SKM-1 (cell line): ENCODE measurements at regions not wholly inside any gene's neighbourhood (a gene's known extent, or its start where the extent isn't known, plus 50 kb on each side); places are given as distances from the start of the nearest gene placed in this dataset.
A peak's percentile ranks its signal among the peaks of the same experiment; 100 is the strongest.

ENCODE experiments used
- DNase-seq: peaks from one replicate; lab custom pipeline; 2025; ENCODE audit not compliant: unreplicated experiment; lab: John Stamatoyannopoulos, UW

DNA sequence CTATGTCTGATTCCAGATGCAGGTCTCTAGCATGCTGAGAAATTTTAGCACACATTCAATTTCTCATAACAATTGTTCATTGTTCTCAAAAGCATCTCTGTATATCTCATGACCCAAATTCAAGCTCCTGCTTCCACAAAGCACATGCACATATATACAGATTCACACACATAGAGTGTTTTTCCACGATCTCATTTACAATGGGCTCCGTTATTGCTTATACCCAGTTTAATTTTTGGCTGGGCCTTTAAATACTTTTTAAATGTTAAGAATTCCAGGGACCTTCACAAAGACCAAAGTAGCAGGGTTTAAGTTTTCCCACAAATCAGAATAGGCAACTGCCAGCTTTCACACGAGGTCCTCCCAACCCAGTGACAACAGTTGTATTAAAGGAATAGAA, 333.5 kb upstream of the SEMA6D start:
- no peak for DNase-seq

DNA sequence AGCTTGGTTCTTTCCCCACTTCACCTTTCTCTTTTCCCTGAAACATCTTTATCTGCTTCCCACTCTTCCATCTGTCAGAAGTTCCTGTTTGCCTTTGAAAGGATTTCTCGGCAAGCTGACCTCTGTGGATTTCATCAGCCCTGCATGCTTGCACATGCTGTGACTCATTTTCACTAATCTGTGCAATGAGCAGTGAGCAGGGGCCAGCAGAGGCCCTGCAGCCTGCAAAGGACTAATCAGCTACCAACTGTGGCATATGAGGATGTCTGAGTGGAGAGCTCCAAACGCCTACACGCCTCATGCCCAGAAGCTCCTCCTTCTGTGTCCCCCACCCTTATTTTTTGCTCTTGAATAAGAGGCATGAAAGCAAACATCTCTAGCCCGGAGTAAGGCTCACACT, 333.0 kb upstream of the SEMA6D start:
- DNase-seq: peak; percentile 58

DNA sequence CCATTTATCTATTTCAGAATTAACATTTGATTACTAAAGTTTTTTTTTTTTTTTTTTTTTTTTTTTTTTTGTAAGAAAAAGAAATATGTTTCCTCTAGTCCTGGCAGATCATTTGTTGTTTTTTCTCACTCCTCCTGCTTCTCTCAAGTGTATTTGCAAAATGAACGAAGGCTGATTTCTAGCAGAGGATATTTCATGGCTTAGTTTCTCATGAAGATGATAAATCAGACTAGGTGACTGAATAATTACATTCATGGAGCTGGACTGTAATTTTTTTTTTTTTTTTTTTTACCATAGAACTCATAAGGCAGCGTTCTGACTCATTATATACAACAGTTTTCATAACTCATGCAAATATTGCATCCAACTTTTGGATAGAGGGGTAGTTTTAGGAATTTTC, 332.5 kb upstream of the SEMA6D start:
- DNase-seq: no peak

DNA sequence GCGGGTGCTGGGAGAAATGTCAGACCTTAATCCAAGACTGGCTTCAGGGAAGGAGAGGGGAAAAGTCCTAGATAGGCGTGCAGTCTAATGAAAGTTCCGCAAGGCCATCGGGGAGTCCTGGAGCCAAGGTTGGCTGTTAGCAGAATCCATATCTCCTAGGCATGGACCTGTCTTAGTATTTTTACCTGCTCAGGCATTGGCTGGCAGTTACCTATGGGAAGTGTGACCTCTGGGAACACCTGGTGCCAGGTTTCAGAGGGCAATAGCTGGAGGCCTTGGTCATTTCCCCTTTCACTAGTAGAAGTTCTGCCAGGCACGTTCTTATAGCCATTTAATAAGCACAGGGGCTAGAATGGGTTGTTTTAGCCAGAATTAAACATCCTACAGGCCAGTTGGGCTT, 330.8 kb upstream of the SEMA6D start:
- no peak for DNase-seq

DNA sequence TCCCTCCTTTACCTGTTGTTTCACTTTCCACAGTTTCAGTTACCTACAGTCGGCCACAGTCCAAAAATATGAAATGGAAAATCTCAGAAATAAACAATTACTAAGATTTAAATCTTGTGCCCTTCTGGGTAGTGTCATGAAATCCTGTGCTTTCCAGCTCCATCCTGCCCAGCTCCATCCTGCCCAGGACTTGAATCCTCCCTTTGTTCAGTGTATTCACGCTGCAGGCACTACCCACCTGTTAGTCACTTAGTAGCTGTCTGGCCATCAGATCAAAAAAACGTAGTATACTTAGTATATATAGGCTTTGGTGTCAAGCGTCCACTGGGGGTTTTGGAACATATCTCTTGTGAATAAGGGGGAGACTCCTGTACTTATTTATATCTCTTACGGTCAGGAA, 329.0 kb upstream of the SEMA6D start:
- DNase-seq: no peak

DNA sequence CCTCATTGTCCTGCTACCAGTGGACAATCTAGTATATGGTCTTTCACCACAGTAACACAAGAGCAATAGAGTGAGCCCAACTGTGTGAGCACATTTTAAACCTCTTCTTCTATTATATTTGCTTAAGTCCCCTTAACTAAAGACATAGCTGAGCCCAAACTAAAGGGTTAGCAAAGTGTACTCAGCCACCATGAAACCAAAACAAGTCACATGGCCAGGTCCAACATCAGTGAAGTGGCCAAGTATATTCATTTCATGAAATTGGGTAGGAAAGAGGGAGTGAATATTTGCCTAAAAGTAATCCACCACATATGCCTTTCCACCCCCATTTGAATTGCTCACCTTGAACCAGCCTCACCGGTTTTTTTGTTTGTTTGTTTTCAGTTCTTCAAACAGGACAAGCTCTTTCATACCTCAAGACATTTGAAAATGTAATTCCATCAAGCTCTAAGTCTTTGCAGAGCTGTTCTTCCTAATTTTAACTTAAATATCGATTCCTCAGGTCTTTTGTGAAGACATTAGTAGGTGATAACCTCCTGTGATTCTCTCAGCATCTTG, 327.0 kb upstream of the SEMA6D start:
- no peak for DNase-seq

DNA sequence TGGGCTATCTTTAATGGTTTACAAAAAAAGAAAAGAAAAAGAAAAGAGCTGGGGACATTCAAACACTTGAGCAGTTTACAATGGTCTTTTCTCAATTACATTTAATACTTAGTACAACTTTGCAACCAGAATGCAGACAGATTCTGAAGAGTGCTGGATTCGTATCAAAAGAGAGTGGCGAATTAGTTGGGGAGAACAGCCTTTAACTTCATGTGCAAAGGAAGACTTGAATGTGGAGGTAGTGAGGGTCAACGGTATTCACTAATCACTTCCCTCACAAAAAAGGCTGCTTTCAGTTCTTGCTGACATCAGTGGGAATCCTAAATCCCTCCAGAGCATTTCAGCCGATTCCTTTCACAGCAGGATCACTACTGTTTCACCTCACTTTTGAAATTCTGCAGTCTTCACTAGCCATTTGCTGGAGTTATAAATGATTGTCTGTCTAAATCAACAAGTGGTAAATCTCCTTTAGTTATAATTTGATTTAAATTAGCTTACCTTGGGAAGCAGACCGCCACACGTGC, 323.0 kb upstream of the SEMA6D start:
- no peak for DNase-seq

DNA sequence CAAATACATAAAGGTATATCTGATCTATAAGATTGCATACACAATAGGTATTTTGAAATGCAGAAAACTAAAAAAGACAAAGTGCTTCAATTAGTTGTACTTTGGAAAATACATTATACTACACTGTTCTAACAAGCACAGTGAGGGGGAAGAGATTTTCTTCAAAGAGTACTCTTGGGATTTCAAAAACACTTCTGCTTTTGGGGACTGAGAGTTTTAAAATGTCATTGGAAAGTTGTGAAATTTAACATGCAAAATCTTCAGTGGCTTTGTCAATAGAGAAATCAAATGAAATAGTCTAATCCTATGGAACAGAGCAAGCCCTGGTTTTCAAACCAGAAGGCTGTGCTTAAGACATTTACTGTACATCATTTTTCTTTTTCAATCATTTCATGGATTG, 322.2 kb upstream of the SEMA6D start:
- peak; percentile 49 for DNase-seq

DNA sequence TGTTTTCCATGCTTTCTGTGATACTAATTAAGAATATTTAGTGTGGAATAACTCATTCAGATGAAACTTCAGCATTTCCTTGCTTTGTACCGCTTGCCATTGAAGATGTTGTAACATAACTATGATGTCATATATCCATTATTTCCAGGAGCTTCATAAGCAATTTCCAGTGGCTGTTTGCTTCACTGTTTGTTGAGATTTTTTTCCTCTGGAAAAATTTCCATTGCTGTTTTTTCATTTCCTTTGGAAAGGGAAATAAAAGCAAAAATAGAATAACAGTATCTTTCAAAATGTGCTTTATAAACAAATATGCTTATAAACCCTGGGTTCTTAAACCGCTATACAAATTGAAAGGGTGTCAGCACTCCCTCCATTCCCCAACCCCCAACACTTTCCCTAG, 319.6 kb upstream of the SEMA6D start:
- DNase-seq: no peak

DNA sequence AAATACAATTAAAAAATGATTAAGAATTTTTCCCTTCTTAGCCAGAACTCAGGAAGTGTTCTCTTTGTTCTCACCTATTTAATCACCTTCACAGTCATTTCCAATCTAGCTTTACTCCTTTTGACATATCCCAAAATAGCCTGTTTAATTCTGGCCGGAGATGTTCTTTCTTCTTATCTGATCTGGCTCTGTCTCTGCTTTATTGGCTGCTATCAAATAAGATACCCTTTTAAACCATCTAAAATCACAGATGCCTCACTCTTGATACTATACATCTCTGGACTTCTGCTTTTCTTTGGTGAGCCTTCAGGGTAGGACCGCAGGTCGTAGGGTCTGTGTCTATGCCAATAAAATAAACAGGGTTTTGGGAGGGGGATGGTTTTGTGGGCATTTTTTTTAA, 319.2 kb upstream of the SEMA6D start:
- no peak for DNase-seq

DNA sequence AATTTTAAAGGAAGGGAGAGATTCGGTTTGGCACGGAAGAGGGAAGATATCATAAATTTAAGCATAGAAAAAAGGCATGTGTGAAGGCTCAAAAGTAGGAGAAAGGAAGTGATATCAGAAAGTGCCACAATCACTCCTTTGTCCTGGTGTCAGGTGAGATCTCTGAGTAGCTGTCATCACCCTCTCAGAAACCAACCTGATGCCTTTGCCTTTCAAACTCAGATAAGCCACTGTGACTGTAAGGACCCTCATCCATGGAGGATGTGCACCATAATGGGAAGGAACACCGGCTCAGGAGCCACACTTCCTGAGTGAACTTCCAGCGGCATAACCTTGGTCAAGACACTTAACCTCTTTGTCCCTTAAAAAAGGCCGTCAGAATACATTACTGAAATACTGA, 318.7 kb upstream of the SEMA6D start:
- no peak for DNase-seq

DNA sequence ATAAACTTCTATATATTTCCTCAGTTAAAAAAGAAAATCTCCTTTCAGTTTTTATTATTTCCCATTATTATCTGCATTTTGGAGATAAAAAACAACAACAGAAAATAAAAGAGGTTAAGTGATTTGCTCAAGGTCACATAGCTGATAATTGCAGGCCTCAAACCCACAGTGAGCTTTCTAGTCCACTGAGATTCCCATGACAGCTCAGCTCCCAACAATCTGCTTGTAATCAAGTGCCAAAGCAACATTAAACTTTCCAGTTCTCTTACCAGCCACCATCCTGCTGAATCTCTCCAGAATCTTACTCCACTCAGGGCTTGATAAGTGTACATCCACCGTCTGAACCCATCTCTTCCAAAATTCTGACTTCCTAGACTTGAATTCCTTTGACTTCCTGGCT, 318.2 kb upstream of the SEMA6D start:
- no peak for DNase-seq

DNA sequence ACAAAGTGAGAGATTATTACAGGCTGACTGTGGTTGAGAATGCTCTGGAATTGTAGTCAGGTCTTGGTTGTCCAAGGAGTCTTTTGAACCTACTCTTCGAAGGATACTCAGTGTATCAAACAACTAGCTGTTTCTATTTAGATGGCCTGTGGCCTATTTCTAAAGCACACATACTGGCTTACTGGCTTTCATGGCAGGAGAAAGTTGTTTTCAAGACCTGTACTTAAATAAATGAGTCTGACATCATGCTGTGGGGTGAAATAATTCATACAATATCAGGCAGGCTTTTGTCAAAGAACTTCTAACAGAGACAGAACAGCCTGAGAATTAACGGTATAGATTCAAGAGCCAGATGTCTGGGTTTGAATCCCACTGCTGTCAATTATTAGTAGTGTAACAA, 316.7 kb upstream of the SEMA6D start:
- no peak for DNase-seq

DNA sequence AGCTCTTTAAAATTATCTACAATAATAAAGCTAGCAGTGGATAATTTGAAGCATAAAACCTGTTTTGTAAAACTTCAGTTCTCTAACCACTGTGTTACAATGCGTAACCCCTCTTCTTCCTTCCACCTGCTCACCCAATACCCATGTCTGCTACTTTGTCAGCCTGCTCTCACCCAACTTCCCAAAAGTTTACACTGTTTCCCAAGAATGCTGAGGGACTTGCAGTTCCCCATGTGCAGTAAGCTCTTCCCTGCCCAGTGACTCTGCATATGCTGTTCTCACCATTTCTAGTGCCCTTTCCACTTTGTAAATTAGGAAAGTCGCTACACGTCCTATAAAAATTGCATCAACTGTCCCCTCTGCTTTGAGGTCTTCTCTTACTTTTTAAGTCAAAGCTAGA, 315.9 kb upstream of the SEMA6D start:
- no peak for DNase-seq

DNA sequence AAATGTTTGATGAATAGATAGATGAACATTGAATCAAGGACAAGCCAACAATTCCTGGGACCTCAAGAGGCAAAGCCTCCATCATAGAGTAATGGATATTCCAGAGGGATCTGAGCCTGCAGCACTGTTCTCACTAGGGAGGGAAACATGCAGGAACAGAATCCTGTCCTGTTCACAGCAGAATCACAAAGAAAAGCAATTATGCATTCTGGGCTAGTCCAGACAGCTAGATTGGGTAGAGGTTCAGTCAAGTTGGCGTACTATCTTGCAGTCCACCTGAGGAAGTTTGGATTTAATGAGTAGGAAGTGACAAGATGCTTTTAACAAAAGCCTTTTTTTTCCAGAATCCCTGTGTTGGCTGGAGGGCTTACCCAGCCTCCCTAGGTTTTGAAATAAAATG, 314.5 kb upstream of the SEMA6D start:
- DNase-seq: no peak

DNA sequence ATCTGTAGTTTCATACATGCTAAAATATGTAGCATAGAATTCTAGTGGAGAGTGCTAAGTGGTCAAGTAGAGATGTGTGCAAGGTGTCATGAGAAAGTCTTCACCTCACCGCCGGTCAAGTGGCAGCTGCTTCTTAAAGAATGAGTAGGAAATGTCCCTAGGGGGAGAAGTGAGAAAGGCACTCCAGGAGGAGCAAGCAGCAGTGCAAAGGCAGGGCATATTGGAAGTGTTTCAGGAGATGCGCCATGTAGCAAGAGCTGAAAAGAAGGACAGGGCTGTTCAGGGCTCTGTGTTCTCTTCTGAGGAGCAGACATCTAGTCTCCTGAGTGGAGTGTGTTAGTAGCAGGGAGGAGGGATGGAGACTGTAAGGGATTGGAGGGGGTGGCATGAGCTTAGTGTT, 312.4 kb upstream of the SEMA6D start:
- DNase-seq: no peak

DNA sequence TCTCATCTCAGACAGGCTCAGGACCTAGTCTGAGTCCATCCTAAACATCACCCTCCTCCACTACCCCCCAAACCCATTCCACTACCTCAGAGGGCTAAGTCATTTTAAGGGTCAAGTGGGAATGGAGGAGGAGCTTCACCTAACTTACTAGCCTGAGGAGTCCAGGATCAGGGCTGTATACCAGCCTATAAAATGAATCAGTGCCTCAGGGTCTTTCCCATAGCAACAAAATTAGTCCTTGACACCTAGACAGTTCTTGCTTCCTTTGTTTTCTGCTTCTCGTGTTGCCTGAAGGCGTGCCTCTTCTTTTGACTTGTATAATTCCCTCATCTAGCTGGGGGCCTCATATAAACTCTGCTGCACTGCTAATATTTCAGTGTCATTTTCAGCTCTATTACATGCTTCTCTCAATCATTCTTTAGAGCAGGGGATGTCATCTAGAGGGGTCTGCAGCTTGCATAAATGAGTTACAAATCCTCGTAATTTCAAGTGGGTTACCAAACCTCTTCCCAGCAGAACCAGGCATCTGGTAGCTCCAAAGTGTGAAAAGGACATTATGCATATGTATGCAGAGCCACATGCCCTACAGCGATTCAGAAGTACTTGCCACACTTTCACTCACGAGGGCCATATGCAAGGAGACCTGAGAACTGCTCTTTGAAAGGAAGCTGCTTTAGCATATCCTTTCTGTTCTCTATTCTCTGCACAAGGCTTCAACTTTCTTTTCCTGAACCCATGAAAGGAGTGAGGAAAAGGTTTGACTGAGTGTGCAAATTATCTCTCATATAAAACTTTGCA, 311.7 kb upstream of the SEMA6D start:
- no peak for DNase-seq

DNA sequence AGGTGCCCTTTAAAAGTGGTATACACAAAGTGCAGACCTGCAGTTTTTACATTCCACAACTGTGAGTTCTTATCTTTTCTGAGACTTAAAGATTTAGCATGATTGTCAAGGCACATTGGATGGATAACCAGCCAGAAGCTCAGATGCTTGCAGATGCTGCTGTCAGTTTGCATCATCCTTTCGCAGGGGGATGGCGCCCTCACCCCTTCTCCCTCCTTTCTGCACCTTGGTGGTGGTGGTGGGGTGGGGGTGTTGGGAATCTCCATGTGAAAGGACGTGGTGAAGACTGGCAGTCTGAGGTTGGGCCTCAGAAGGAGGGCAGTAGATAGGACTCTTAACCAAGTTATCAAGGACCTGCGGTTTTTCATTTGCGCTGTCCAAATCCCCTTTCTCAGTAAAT, 309.6 kb upstream of the SEMA6D start:
- DNase-seq: no peak

DNA sequence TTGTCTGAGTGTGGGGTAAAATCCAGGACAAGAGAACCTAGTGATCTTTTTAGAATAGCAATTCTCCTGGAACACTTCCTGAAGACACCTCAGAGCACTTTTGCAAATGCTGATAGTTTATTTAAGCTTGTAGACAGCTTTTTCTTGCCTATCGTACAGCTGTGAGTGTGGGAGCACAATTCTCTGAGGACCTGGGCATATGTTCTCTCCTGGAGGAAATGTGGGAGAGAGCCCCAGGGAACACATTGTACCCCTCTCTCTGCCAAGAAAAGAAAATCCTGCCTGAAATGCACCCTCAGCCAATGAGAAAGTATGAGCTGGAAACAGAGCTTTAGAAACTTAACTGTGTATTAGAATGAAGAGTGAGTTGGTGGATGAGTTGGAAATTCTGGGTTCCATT, 308.3 kb upstream of the SEMA6D start:
- DNase-seq: no peak

DNA sequence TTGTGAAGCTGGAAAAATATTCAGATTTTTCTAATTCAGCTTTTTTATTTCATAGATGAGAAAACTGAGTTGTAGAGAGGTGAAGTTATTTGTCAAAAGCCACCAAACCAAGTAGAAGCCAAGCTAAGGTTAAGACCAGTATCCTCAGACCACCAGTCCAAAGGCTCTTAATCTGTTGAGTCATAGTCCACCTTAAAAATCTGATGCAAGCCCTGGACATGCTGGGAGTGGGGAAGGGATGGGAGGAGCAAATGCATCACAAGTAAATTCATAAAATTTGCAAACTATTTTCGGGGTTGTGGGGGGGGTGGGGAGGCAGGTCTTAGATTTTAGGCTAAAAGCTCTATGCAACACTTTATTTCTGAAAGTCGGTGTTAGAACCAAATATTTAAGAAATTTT, 307.7 kb upstream of the SEMA6D start:
- DNase-seq: no peak

DNA sequence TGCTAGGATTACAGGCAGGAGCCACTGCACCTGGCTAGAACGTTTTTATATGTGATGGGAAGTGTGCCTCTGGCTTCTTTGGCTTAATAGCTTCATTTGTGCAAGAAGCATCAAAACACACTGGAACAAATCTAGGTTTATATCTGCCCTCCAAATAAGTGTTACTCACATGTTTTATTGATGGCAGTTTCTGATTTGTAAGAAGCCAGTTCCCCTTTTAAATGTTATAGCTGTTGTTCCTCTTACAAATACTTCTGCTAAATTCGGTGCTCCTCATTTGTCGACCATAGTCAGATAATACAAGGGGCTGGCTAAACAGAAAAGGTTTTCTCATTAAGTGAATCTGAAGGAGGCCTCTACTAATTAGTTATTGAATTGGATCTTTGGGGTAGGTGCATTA, 307.1 kb upstream of the SEMA6D start:
- peak; percentile 68 for DNase-seq

DNA sequence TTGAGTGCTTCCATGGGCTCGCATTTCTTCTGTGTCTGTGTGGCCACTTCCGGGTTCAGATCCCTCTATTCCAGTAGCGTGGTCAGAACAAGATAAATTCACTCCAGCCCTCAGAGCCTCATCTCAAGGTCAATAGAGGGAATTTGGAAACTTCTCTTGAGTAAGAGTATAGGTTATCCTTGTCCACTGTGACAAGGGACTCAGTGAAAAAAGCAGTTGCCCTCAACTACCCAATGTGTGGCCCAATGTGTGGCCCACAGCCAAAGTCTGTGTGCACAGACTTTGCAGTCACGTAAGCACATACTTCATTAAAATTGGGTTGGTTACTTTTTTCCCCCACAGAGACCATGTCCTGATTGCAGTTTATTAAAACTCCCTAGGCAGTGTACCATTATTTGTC, 305.6 kb upstream of the SEMA6D start:
- no peak for DNase-seq

DNA sequence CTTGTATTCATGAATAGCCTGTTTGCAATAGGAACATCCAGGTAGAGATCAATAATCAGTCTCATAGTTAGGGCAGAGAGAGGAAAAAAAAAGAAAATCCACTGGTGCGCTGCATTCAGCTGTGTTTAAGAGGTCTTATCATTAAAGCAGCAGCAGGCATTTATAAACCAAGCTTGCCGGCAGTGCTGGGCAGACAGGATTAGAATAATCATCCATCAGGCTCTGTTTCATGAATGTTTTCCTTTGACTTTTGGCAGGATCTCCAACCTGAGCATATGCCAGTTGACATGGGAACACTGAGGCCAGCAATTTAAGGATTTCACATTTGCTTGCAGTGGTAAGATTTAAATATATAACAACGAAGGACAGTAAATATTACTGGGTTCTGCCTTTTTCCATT, 305.2 kb upstream of the SEMA6D start:
- DNase-seq: no peak
